K562 (cell line): ENCODE measurements at regions not wholly inside any gene's neighbourhood (a gene's known extent, or its start where the extent isn't known, plus 50 kb on each side); places are given as distances from the start of the nearest gene placed in this dataset.

Source experiments
- COPS2 ChIP-seq: fragments of 450-650 bp; conservative IDR thresholded peaks from 2 replicates; pipeline ENCODE4 v1.6.1; 2016; ENCODE audit warnings: mild to moderate bottlenecking, moderate library complexity
- KLF10 ChIP-seq: fragments of 250-450 bp; sonication (Bioruptor Pico); IDR thresholded peaks from 2 replicates; pipeline ENCODE4 v1.6.1; 2021; ENCODE audit warnings: matching md5 sums
- MYBL2 ChIP-seq, 2 experiments: fragments of 450-650 bp in 1 of 2; sonication (generic) in 1 of 2; formaldehyde crosslinking in 1 of 2; IDR thresholded peaks; 2 replicates each; pipeline versions ENCODE4 v1.6.1 to v1.8.1; 2017 to 2022; ENCODE audit warnings: borderline replicate concordance in 1 of 2, inconsistent platforms in 1 of 2, low read depth in 1 of 2, mild to moderate bottlenecking in 1 of 2, missing genetic modification reagents in 1 of 2, moderate library complexity in 1 of 2
- NFE2L1 ChIP-seq: fragments of 450-650 bp; IDR thresholded peaks from 2 replicates; pipeline ENCODE4 v1.6.1; 2016; ENCODE audit warnings: missing genetic modification characterization, low read depth, mild to moderate bottlenecking, missing compliant biosample characterization, moderate library complexity, borderline replicate concordance
- RBM15 ChIP-seq: fragments of 200-400 bp; formaldehyde crosslinking; IDR thresholded peaks from 2 replicates; pipeline ENCODE4 v1.6.1; 2018; ENCODE audit warnings: mild to moderate bottlenecking, low read length, moderate library complexity; ENCODE audit not compliant: insufficient read depth
- SAFB2 ChIP-seq: fragments of 200-400 bp; formaldehyde crosslinking; IDR thresholded peaks from 2 replicates; pipeline ENCODE4 v1.6.1; 2018; ENCODE audit warnings: borderline replicate concordance, low read length, low read depth, moderate library complexity; ENCODE audit not compliant: severe bottlenecking
- ZC3H4 ChIP-seq: sonication (generic); formaldehyde crosslinking; IDR thresholded peaks from 2 replicates; pipeline ENCODE4 v1.9.0; 2021; ENCODE audit warnings: missing genetic modification reagents, borderline replicate concordance
- ZKSCAN3 ChIP-seq: fragments of 250-450 bp; sonication (Bioruptor Pico); IDR thresholded peaks from 2 replicates; pipeline ENCODE4 v1.4.0; 2020
- ZNF133 ChIP-seq: fragments of 250-450 bp; sonication (Bioruptor Pico); IDR thresholded peaks from 2 replicates; pipeline ENCODE4 v1.4.0; 2020; ENCODE audit warnings: mild to moderate bottlenecking
- ZNF41 ChIP-seq: fragments of 250-450 bp; sonication (Bioruptor Pico); conservative IDR thresholded peaks from 2 replicates; pipeline ENCODE4 v1.4.0; 2020; ENCODE audit warnings: mild to moderate bottlenecking
- TF ChIP-seq, protein P1 (sequence below): IDR thresholded peaks from 2 replicates; pipeline ENCODE4 v1.6.1; 2014; ENCODE audit warnings: antibody characterized with exemption
- TF ChIP-seq, protein P2 (sequence below): fragments of 250-450 bp; sonication (Bioruptor Pico); IDR thresholded peaks from 2 replicates; pipeline ENCODE4 v1.9.0; 2021; ENCODE audit warnings: mild to moderate bottlenecking

DNA sequence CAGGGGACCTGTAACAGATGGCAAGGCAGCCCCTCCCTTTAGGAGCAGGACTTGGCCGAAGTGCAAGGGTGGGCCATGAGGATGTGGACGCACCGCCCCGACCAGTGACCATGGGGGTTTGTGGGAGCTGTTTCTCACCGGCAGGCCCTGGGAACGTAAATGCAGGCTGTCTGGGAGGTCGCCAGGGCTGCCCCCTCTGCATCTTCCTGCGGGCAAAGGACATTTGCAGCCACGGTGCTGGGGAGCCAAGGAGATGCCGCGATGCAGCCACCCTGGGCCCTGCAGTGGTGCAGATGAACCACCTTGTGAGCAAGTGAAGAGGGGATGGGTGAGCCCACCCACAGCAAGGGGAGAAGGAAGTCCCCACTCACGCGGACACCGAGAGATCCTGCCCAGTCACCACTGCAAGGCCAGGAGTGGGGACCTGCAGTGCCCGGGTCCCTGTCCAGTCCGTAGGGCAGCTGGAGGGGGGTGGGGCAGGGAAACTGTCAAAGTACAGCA, 121.1 kb downstream of the SIK1 start (continued):
- TF ChIP-seq COPS2 (no peak), ZKSCAN3 (CRISPR knock-in tag) (no peak), RBM15 (no peak), ZNF133 (CRISPR knock-in tag) (no peak), KLF10 (CRISPR knock-in tag) (no peak), MYBL2 (IDR thresholded peaks at IDR 0.05; ENCODE audit: low read depth) (no peak), MYBL2 (CRISPR knock-in tag; IDR thresholded peaks at IDR 0.05; ENCODE audit: borderline replicate concordance) (no peak), SAFB2 (no peak), NFE2L1 (tag) (no peak), ZNF41 (CRISPR knock-in tag) (no peak), ZC3H4 (CRISPR knock-in tag) (no peak)
- TF ChIP-seq, protein P1, sequence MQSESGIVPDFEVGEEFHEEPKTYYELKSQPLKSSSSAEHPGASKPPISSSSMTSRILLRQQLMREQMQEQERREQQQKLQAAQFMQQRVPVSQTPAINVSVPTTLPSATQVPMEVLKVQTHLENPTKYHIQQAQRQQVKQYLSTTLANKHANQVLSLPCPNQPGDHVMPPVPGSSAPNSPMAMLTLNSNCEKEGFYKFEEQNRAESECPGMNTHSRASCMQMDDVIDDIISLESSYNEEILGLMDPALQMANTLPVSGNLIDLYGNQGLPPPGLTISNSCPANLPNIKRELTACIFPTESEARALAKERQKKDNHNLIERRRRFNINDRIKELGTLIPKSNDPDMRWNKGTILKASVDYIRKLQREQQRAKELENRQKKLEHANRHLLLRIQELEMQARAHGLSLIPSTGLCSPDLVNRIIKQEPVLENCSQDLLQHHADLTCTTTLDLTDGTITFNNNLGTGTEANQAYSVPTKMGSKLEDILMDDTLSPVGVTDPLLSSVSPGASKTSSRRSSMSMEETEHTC, result no peak
- TF ChIP-seq, protein P2, sequence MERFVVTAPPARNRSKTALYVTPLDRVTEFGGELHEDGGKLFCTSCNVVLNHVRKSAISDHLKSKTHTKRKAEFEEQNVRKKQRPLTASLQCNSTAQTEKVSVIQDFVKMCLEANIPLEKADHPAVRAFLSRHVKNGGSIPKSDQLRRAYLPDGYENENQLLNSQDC (CRISPR knock-in tag), result no peak
- TF ChIP-seq, all 486 proteins: peak for 0
